Gastrocnemius medialis (tissue), 4 donors: ENCODE measurements at regions not wholly inside any gene's neighbourhood (a gene's known extent, or its start where the extent isn't known, plus 50 kb on each side); places are given as distances from the start of the nearest gene placed in this dataset.

Experiments
- ATAC-seq, 2 donors: fragments of 150-250 bp; one replicate each; pipeline ENCODE4 v1.9.1; 2016
- DNase-seq, 2 donors: peaks; one replicate each; pipeline ENCODE4 v3.0.0-alpha.2; 2019
- H3K27ac ChIP-seq, 4 donors: fragments of 200-600 bp; sonication (generic); 1 replicate in 1 of 4; 2 replicates in 3 of 4; pipeline ENCODE4 v1.5.1; 2016 to 2018; ENCODE audit warnings: mild to moderate bottlenecking in 2 of 4, moderate library complexity in 1 of 4
- H3K27me3 ChIP-seq, 3 donors: fragments of 200-600 bp; sonication (generic) in 2 of 3; 1 replicate in 1 of 3; 2 replicates in 2 of 3; pipeline versions ENCODE4 v1.5.1 to v1.6.0; 2016 to 2019; ENCODE audit warnings: mild to moderate bottlenecking in 1 of 3, moderate library complexity in 1 of 3
- H3K36me3 ChIP-seq, 2 donors: fragments of 200-600 bp; sonication (generic) in 1 of 2; one replicate each; pipeline ENCODE4 v1.5.1; 2017 to 2018
- H3K4me1 ChIP-seq, 2 donors: fragments of 200-600 bp; sonication (generic) in 1 of 2; one replicate each; pipeline ENCODE4 v1.5.1; 2016 to 2017; ENCODE audit warnings: mild to moderate bottlenecking in 2 of 2
- H3K4me3 ChIP-seq, 4 donors: fragments of 200-600 bp; sonication (generic) in 3 of 4; 1 replicate in 1 of 4; 2 replicates in 3 of 4; pipeline ENCODE4 v1.5.1; 2016 to 2019; ENCODE audit warnings: mild to moderate bottlenecking in 2 of 4
- H3K9me3 ChIP-seq, 3 donors: fragments of 200-600 bp; sonication (generic) in 2 of 3; 1 replicate in 1 of 3; 2 replicates in 2 of 3; pipeline ENCODE4 v1.5.1; 2016 to 2019
- CTCF ChIP-seq, 5 experiments: fragments of 450-650 bp in 3 of 5; fragments of 200-600 bp in 2 of 5; sonication (generic) in 2 of 5; IDR thresholded peaks in 4 of 5; conservative IDR thresholded peaks in 1 of 5; 1 replicate in 4 of 5; 2 replicates in 1 of 5; pipeline ENCODE4 v1.5.1; 2016 to 2019; ENCODE audit warnings: antibody characterized with exemption in 5 of 5, mild to moderate bottlenecking in 3 of 5, moderate library complexity in 3 of 5
- POLR2A ChIP-seq, 2 donors: fragments of 450-650 bp; IDR thresholded peaks; one replicate each; pipeline ENCODE4 v1.6.1; 2017; ENCODE audit warnings: antibody characterized with exemption in 2 of 2, mild to moderate bottlenecking in 2 of 2, moderate library complexity in 2 of 2
- in situ Hi-C, 4 donors: fragments of 200-750 bp; cut with MboI; loops; one replicate each; pipeline versions ENCODE4 v1.15.0 to v1.8.0; 2017; ENCODE audit warnings: low sequenced_read_pairs in 4 of 4
- intact Hi-C: fragments of 100-400 bp; cut with DNase I; formaldehyde crosslinking; loops from one replicate; pipeline ENCODE4 v1.15.1; 2023; ENCODE audit warnings: low total_unique reads

GRCh38 chr2:207284556-207285472, 119.1 kb upstream of the KLF7 start:
- no peak overlapping the region for H3K4me3 ChIP-seq
- DNase-seq (no peak), ATAC-seq (no peak)
- intact Hi-C loops (no loop called here), in situ Hi-C loops (no loop called here)
- no peaks in the 10 kb centered on the region for H3K27me3 ChIP-seq
- no peak overlapping the region for H3K27ac ChIP-seq
- no peaks in the 10 kb centered on the region for H3K36me3 ChIP-seq
- H3K4me1 ChIP-seq, result no peaks in the 10 kb centered on the region
- TF ChIP-seq CTCF (IDR thresholded peaks at IDR 0.05 in 4 of 5, conservative IDR thresholded peaks at IDR 0.05 in 1 of 5), result no peak
- TF ChIP-seq POLR2A (IDR thresholded peaks at IDR 0.05), result no peak
- no peaks in the 10 kb centered on the region for H3K9me3 ChIP-seq

- Histone ChIP-seq H3K4me1 (no peaks in the 10 kb centered on the region), H3K36me3 (no peaks in the 10 kb centered on the region), H3K27me3 (no peaks in the 10 kb centered on the region), H3K4me3 (no peak overlapping the region), H3K9me3 (no peaks in the 10 kb centered on the region), H3K27ac (no peak overlapping the region)
- intact Hi-C loops (no loop called here), in situ Hi-C loops (no loop called here)
- no peak for DNase-seq
- TF ChIP-seq CTCF (IDR thresholded peaks at IDR 0.05 in 4 of 5, conservative IDR thresholded peaks at IDR 0.05 in 1 of 5), result no peak
- no peak for TF ChIP-seq POLR2A (IDR thresholded peaks at IDR 0.05)
- no peak for ATAC-seq
Observed at GRCh38 chr2:207285473-207285815, 119.7 kb upstream of the KLF7 start.

GRCh38 chr2:207286106-207286505, 120.4 kb upstream of the KLF7 start:
- Histone ChIP-seq H3K36me3 (no peaks in the 10 kb centered on the region), H3K4me1 (no peaks in the 10 kb centered on the region), H3K9me3 (no peaks in the 10 kb centered on the region), H3K27me3 (no peaks in the 10 kb centered on the region), H3K4me3 (no peak overlapping the region), H3K27ac (no peak overlapping the region)
- ATAC-seq (no peak), DNase-seq (no peak)
- intact Hi-C loops (no loop called here), in situ Hi-C loops (no loop called here)
- TF ChIP-seq CTCF (IDR thresholded peaks at IDR 0.05 in 4 of 5, conservative IDR thresholded peaks at IDR 0.05 in 1 of 5) (no peak), POLR2A (IDR thresholded peaks at IDR 0.05) (no peak)

GRCh38 chr2:207288628-207289027, 122.9 kb upstream of the KLF7 start:
- H3K9me3 ChIP-seq, result no peaks in the 10 kb centered on the region
- H3K27me3 ChIP-seq, result no peaks in the 10 kb centered on the region
- intact Hi-C loops, result no loop called here
- TF ChIP-seq POLR2A (IDR thresholded peaks at IDR 0.05) (no peak), CTCF (IDR thresholded peaks at IDR 0.05 in 4 of 5, conservative IDR thresholded peaks at IDR 0.05 in 1 of 5) (no peak)
- no peak for DNase-seq
- no peak for ATAC-seq
- H3K36me3 ChIP-seq, result no peaks in the 10 kb centered on the region
- no peak overlapping the region for H3K27ac ChIP-seq
- H3K4me3 ChIP-seq, result no peak overlapping the region
- in situ Hi-C loops, result no loop called here
- no peaks in the 10 kb centered on the region for H3K4me1 ChIP-seq
